K562 (cell line): ENCODE measurements at regions not wholly inside any gene's neighbourhood (a gene's known extent, or its start where the extent isn't known, plus 50 kb on each side); places are given as distances from the start of the nearest gene placed in this dataset.

Experiments
- EGR1 ChIP-seq: fragments of 450-650 bp; conservative IDR thresholded peaks from 2 replicates; pipeline ENCODE4 v1.6.1; 2017; ENCODE audit warnings: mild to moderate bottlenecking
- FOS ChIP-seq: IDR thresholded peaks from 3 replicates; pipeline ENCODE4 v1.6.1; 2011; ENCODE audit not compliant: insufficient read length; ENCODE audit errors: extremely low read depth
- PML ChIP-seq: IDR thresholded peaks from 2 replicates; pipeline ENCODE4 v1.6.1; 2012; ENCODE audit warnings: low read length, inconsistent platforms
- SRSF3 ChIP-seq: fragments of 200-400 bp; formaldehyde crosslinking; IDR thresholded peaks from 2 replicates; pipeline ENCODE4 v1.6.1; 2016; ENCODE audit warnings: mild to moderate bottlenecking, low read length, moderate library complexity; ENCODE audit not compliant: insufficient read depth
- ZNF143 ChIP-seq: sonication (generic); formaldehyde crosslinking; IDR thresholded peaks from 2 replicates; pipeline ENCODE4 v1.9.0; 2022; ENCODE audit warnings: mild to moderate bottlenecking, missing genetic modification reagents
- ZNF766 ChIP-seq: fragments of 200-800 bp; sonication (Bioruptor generic); conservative IDR thresholded peaks from 2 replicates; pipeline ENCODE4 v1.6.1; 2016; ENCODE audit warnings: missing genetic modification characterization, missing compliant biosample characterization
- TF ChIP-seq, protein P1 (sequence below): fragments of 250-450 bp; sonication (Bioruptor Pico); IDR thresholded peaks from 2 replicates; pipeline ENCODE4 v1.8.0; 2022; ENCODE audit warnings: moderate library complexity, mild to moderate bottlenecking, inconsistent platforms
- TF ChIP-seq, protein P2 (sequence below): fragments of 450-650 bp; IDR thresholded peaks from 2 replicates; pipeline ENCODE4 v1.6.1; 2016; ENCODE audit warnings: borderline replicate concordance
- TF ChIP-seq, protein P3 (sequence below): IDR thresholded peaks from 2 replicates; pipeline ENCODE4 v1.6.1; 2011; ENCODE audit warnings: borderline replicate concordance, low read depth, mild to moderate bottlenecking, moderate library complexity, low read length; ENCODE audit not compliant: insufficient read depth, poor library complexity, severe bottlenecking

DNA sequence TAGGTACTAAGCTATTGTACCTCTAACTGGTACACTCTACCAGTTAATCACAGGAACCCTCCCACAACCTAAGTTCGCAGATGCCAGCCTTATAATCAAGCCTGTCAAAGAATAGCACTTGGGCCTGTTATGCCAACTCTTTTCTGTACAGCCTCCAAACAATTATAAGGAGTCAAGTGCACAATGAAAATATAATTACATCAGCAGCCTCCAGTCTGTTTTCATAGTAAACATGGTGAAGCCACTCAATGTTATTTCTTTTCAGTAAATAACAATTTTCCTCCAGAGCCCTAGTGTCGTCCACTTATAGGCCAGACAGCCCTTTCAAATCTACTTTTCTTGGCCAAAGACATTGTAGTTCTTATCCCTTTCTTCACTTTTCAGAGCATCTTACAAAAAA is 82.7 kb upstream of the CARMIL1 start (continued):
- TF ChIP-seq, protein P1, sequence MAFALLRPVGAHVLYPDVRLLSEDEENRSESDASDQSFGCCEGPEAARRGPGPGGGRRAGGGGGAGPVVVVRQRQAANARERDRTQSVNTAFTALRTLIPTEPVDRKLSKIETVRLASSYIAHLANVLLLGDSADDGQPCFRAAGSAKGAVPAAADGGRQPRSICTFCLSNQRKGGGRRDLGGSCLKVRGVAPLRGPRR (CRISPR knock-in tag), result no peak
- TF ChIP-seq, protein P2, sequence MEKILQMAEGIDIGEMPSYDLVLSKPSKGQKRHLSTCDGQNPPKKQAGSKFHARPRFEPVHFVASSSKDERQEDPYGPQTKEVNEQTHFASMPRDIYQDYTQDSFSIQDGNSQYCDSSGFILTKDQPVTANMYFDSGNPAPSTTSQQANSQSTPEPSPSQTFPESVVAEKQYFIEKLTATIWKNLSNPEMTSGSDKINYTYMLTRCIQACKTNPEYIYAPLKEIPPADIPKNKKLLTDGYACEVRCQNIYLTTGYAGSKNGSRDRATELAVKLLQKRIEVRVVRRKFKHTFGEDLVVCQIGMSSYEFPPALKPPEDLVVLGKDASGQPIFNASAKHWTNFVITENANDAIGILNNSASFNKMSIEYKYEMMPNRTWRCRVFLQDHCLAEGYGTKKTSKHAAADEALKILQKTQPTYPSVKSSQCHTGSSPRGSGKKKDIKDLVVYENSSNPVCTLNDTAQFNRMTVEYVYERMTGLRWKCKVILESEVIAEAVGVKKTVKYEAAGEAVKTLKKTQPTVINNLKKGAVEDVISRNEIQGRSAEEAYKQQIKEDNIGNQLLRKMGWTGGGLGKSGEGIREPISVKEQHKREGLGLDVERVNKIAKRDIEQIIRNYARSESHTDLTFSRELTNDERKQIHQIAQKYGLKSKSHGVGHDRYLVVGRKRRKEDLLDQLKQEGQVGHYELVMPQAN, result no peak
- TF ChIP-seq FOS, result no peak
- no peak for TF ChIP-seq SRSF3
- no peak for TF ChIP-seq ZNF143 (CRISPR knock-in tag)
- no peak for TF ChIP-seq PML
- TF ChIP-seq, protein P3, sequence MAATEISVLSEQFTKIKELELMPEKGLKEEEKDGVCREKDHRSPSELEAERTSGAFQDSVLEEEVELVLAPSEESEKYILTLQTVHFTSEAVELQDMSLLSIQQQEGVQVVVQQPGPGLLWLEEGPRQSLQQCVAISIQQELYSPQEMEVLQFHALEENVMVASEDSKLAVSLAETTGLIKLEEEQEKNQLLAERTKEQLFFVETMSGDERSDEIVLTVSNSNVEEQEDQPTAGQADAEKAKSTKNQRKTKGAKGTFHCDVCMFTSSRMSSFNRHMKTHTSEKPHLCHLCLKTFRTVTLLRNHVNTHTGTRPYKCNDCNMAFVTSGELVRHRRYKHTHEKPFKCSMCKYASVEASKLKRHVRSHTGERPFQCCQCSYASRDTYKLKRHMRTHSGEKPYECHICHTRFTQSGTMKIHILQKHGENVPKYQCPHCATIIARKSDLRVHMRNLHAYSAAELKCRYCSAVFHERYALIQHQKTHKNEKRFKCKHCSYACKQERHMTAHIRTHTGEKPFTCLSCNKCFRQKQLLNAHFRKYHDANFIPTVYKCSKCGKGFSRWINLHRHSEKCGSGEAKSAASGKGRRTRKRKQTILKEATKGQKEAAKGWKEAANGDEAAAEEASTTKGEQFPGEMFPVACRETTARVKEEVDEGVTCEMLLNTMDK, result no peak
- no peak for TF ChIP-seq EGR1
- TF ChIP-seq ZNF766 (CRISPR knock-in tag), result no peak
